ENCODE measurements at regions not wholly inside any gene's neighbourhood (a gene's known extent, or its start where the extent isn't known, plus 50 kb on each side); places are given as distances from the start of the nearest gene placed in this dataset.

- no peak overlapping the region for H2BK15ac ChIP-seq (ENCODE audit: low read depth, low read length)
- H3K9me1 ChIP-seq (ENCODE audit: insufficient read depth, low read length): no peaks in the 10 kb centered on the region
- no peaks in the 10 kb centered on the region for H3K27me3 ChIP-seq (ENCODE audit: control insufficient read depth, insufficient read depth, low read length)
- H2AK9ac ChIP-seq (replicated peaks; ENCODE audit: low read depth, low read length, poor library complexity): no peak overlapping the region
- no peaks in the 10 kb centered on the region for H4K20me1 ChIP-seq (ENCODE audit: insufficient read depth, low read length)
- H4K91ac ChIP-seq (ENCODE audit: insufficient read depth, low read depth, low read length): no peak overlapping the region
- in situ Hi-C loops (cut with MboI; ENCODE audit: low sequenced_read_pairs): no loop called here
- H4K5ac ChIP-seq (ENCODE audit: low read depth, low read length): no peak overlapping the region
- no peak overlapping the region for H3K56ac ChIP-seq (ENCODE audit: extremely low read depth, insufficient read depth, low read length)
- H2BK5ac ChIP-seq (ENCODE audit: low read depth, low read length, poor library complexity, severe bottlenecking): no peak overlapping the region
- H2BK120ac ChIP-seq (ENCODE audit: low read depth, low read length): no peak overlapping the region
- no peak overlapping the region for H2AFZ ChIP-seq (replicated peaks; ENCODE audit: low read length, poor library complexity)
- no peak overlapping the region for H3K4ac ChIP-seq (ENCODE audit: low read depth, low read length)
- BruUV-seq (replicated peaks): no TSS peak
- no peak overlapping the region for H3K14ac ChIP-seq (replicated peaks; ENCODE audit: low read depth, low read length)
- ChIA-PET POLR2A (ENCODE audit: unreplicated experiment) (no interaction called here), CTCF (no interaction called here)
- intact Hi-C loops (cut with micrococcal nuclease): no loop called here
- H2BK20ac ChIP-seq (ENCODE audit: low read depth, low read length): no peak overlapping the region
- no peak overlapping the region for H3K4me3 ChIP-seq (ENCODE audit: insufficient read depth, low read depth, low read length)
- ATAC-seq (ENCODE audit: low read depth) (no peak), DNase-seq (no peak)
- H3K27ac ChIP-seq (ENCODE audit: insufficient read depth, low read length): no peak overlapping the region
- peaks cover 14% of the 10 kb centered on the region for H3K9me3 ChIP-seq (ENCODE audit: control insufficient read depth, insufficient read depth, low read length)
- no peak overlapping the region for H3K9ac ChIP-seq (ENCODE audit: low read depth, low read length)
- TF ChIP-seq MAZ (IDR thresholded peaks at IDR 0.05; ENCODE audit: borderline replicate concordance, low read depth, low read length) (no peak), RAD21 (IDR thresholded peaks at IDR 0.05; ENCODE audit: low read length) (no peak), MXI1 (IDR thresholded peaks at IDR 0.05; ENCODE audit: borderline replicate concordance, low read depth, low read length) (no peak), SMC3 (IDR thresholded peaks at IDR 0.05; ENCODE audit: low read depth, low read length) (no peak)
- H2AK5ac ChIP-seq (ENCODE audit: low read depth, low read length): no peak overlapping the region
- 35% methylated on average over 2 of the region's 4 CpGs; no CpG with 5 or more reads in 1 of the 2 experiments for WGBS, 2 experiments (ENCODE audit: extremely low coverage in 2 of 2, insufficient read length in 1 of 2)
- no peaks in the 10 kb centered on the region for H3K4me1 ChIP-seq (ENCODE audit: control insufficient read depth, insufficient read depth, low read length)
- H3K4me2 ChIP-seq (ENCODE audit: low read depth, low read length): no peak overlapping the region
- no peaks in the 10 kb centered on the region for H3K36me3 ChIP-seq (ENCODE audit: control insufficient read depth, insufficient read depth, low read length)
- dilution Hi-C loops (cut with HindIII; ENCODE audit: low sequenced_read_pairs, unreplicated experiment): no loop called here
- no peak overlapping the region for H3K18ac ChIP-seq (ENCODE audit: low read depth, low read length)
- no peak overlapping the region for H4K8ac ChIP-seq (ENCODE audit: low read depth in 2 of 2, low read length in 2 of 2)
- no peak overlapping the region for H3K23ac ChIP-seq (ENCODE audit: low read depth, low read length)
- H3K79me1 ChIP-seq (ENCODE audit: low read depth in 1 of 2, low read length in 2 of 2): no peaks in the 10 kb centered on the region
Observed at GRCh38 chr4:63275491-63275890, 1133.8 kb downstream of the TECRL start.

Data from IMR-90 (cell line).